Hematopoietic multipotent progenitor cell treated with erythropoietin and hydrocortisone succinate and interleukin-3 and kit ligand, for 15 days (in vitro differentiated cells): ENCODE measurements at regions not wholly inside any gene's neighbourhood (a gene's known extent, or its start where the extent isn't known, plus 50 kb on each side); places are given as distances from the start of the nearest gene placed in this dataset.
A peak's percentile ranks its signal among the peaks of the same experiment; 100 is the strongest.

Experiments used
- DNase-seq: peaks from one replicate; pipeline ENCODE4 v3.0.0-alpha.2; 2015; ENCODE audit warnings: low spot score

DNA sequence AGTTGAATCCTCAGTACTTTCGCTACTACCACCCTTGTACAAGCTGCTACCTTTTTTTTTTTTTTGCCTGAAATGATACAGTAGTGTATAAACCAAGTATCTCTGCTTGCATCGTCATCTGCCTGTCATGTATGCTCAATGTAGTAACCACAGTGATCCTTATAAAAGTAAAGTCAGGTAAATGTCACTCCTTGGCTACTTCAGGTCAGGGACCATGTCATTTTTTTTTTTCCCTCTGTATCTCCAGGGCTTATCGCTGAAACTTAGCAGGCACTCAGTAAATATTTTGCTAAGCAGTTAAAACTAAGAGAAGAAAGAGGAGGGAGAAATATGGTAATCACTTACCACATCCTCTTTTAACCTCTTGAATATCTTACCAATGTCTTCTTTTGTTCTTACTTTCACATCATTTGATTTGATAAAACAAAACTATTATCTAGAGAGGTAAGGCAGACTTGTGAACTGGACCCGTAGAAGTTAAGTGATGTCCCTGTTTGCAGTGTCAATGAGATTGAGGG is 96.8 kb upstream of the KLF12 start:
- DNase-seq, result no peak

GRCh38 chr13:74229242-74229641 is 95.0 kb upstream of the KLF12 start:
- DNase-seq, result no peak

GRCh38 chr13:74227476-74228158 is 93.4 kb upstream of the KLF12 start:
- DNase-seq, result no peak

- no peak for DNase-seq
Measured at GRCh38 chr13:74226791-74227475, 92.7 kb upstream of the KLF12 start.

DNA sequence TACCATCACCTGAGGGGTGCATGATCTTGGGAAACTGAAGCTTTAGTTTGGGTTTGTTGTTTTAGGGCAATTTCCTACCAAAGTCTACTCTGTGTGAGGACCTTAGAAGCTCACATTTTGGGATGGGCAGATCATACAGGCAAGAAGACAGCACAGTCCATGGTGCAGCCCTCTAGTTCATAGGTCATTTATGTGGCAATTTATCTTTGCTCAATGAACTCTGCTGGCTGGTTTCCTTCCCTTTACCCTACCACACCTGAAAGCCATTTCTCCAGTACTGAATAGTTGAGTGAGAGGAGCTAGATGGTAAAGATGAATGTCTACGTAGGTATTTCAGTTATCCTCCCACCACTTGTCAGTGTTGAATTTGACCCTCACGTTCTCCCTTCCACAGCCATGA is 87.5 kb upstream of the KLF12 start:
- DNase-seq, result no peak

DNA sequence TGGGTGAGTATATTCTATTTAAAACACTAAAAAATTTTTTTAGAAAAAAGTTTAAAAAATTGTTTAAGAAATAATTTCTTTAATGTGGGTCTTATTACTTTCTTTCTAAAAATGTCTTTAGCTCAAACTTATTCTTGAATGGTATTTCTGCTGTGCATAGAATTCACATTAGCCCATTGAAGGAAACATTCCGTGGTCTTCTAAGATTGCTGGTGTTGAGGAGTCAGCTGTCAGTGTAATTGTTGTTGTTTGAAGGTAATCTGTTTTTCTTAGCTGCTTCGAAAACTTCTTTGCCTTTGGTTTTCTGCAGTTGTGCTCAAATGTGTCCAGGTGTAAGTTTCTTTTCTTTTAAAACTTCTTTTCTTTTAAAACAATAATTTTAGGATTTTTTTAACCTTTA is 85.4 kb upstream of the KLF12 start:
- DNase-seq, result no peak

DNA sequence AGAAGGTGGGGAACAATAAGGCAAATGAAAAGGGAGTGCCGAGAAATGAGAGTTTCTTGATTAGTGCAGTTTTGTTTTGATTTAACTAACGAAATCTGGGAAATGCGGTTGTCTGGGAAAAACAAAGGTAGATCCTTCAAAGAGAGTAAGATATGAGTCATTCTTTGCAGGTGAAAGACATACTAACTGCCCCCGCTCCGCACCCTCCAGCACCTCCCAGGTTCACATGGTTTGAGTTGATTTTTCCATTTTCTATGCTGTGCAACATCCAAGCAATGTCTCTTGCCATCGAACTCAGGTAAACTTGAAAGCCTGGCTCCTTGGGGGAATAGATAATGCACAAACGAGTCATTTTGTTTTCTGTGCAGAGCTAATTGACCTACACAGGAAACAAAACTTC is 84.1 kb upstream of the KLF12 start:
- DNase-seq, result no peak

DNA sequence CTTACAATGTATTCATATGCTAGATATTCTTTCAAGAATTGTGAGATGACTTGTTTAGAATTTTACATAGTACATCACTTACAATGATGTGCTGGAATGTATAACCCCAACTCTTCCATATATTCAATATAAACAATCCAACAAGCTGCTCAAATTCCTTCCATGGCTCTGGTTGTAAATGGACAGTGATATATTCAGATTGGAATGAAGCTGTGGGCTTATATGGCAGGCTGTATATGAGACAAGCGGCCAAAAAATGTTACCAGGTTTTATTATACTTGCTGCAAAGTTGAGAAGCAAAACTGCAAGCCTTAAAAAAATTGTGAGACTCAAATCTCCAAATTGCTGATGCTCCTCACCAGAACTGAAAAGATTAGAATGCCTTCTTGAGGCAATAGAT is 83.6 kb upstream of the KLF12 start:
- DNase-seq, result no peak

DNA sequence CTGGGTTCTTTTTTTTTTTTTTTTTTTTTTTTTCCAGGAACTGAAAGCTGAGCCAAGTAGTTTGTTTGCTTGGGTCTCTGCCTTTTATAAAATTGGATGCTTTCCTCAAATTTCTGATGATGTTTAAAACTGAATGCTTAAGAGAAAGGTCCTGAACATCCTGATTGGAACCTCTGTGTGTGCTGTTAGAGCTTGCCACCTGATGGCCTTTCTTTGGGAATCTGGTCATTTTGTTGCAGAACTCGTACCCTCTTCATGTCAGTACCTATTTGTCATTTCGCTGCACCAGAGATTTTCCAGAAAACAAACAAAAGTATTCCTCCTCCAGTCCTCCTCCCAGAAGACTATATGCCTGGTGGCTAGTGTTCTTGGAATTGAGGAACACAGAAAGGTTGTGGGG is 81.2 kb upstream of the KLF12 start:
- DNase-seq, result no peak

GRCh38 chr13:74214321-74214720 is 80.1 kb upstream of the KLF12 start:
- no peak for DNase-seq

- DNase-seq, result peak; percentile 4
Measured at GRCh38 chr13:74210693-74211393, 76.6 kb upstream of the KLF12 start.

DNA sequence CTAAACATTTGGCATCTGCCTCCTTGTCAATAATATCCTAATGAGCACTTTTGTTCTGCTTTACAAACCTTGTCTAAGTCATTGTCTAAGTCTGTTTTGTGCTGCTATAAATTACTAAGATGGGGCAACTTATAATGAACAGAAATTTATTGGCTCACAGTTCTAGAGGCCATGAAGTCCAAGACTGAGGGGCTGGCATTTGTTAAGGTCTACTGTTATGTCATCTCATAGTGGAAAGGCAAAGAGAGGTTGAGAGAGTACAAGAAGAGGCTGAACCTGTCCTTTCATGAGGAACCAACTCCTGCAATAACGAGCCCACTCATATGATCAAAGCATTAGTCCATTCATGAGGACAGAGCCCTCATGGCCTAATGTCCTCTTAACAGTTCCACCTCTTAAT is 72.7 kb upstream of the KLF12 start:
- no peak for DNase-seq

DNA sequence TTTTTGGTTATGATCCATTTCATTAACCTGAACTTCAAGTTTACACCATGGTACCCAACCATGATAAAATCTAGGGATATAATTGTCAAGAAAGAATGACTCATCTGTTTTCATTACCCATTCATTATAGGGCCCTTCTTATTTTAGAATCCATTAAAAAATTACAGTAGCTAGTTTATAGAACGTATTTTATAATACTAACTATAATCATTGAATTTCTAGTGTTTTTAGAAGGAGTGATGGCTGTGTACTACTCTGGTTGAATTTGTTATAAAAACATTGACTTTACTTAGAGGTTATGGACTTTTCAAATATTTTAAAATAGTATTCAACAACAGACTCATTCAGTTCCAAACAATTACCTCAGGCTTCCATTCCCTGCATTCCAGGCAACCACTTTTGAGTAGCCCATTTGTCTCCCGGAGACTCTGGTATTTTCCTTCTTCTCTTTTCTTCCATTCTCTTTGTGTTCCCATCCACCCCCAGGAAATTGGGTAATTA is 71.9 kb upstream of the KLF12 start:
- no peak for DNase-seq

GRCh38 chr13:74205313-74205690 is 71.1 kb upstream of the KLF12 start:
- no peak for DNase-seq

- DNase-seq, result no peak
Measured at GRCh38 chr13:74204602-74205312, 70.6 kb upstream of the KLF12 start.

GRCh38 chr13:74203576-74203975 is 69.4 kb upstream of the KLF12 start:
- DNase-seq, result no peak

- DNase-seq, result no peak
Measured at GRCh38 chr13:74202129-74202813, 68.1 kb upstream of the KLF12 start.

- no peak for DNase-seq
Measured at GRCh38 chr13:74201530-74201929, 67.3 kb upstream of the KLF12 start.

DNA sequence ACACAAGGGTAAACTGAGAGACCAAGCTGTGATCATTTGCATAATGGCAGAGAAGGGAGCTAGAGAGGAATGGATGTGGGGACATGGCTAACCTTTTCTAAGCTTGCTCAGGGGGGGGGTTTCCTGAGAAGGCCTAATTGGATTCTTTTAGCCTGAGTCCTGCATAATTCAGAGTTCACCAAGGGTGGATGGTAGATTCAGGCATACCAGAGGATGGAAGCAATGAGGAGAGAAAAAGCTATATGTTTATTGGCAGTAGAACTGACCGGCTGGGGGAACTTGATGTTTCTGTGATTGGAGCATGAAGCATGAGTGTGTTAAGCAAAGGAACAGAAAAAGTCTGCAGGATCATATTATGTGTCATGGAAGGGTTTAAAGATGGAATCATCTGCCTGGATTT is 65.9 kb upstream of the KLF12 start:
- no peak for DNase-seq

GRCh38 chr13:74197677-74198429 is 63.6 kb upstream of the KLF12 start:
- no peak for DNase-seq

- DNase-seq, result no peak
Measured at GRCh38 chr13:74194846-74195245, 60.6 kb upstream of the KLF12 start.
